IMR-90 (cell line): ENCODE measurements at regions not wholly inside any gene's neighbourhood (a gene's known extent, or its start where the extent isn't known, plus 50 kb on each side); places are given as distances from the start of the nearest gene placed in this dataset.

Experiments used
- BHLHE40 ChIP-seq: fragments of 150-350 bp; IDR thresholded peaks from 2 replicates; pipeline ENCODE4 v1.6.1; 2016; ENCODE audit warnings: mild to moderate bottlenecking, low read depth, low read length
- CEBPB ChIP-seq: IDR thresholded peaks from 2 replicates; pipeline ENCODE4 v1.6.1; 2012; ENCODE audit warnings: low read depth, low read length, improper control_type of control experiment
- CHD1 ChIP-seq: IDR thresholded peaks from 2 replicates; pipeline ENCODE4 v1.6.1; 2012; ENCODE audit warnings: low read depth, low read length, improper control_type of control experiment
- FOS ChIP-seq: fragments of 150-350 bp; IDR thresholded peaks from 2 replicates; pipeline ENCODE4 v1.6.1; 2016; ENCODE audit warnings: low read depth, low read length
- MAFK ChIP-seq: IDR thresholded peaks from 2 replicates; pipeline ENCODE4 v1.6.1; 2012; ENCODE audit warnings: low read depth, low read length, improper control_type of control experiment
- MXI1 ChIP-seq: IDR thresholded peaks from 2 replicates; pipeline ENCODE4 v1.6.1; 2012; ENCODE audit warnings: low read depth, mild to moderate bottlenecking, low read length, moderate library complexity, borderline replicate concordance
- POLR2A ChIP-seq: IDR thresholded peaks from 2 replicates; pipeline ENCODE4 v1.6.1; 2012; ENCODE audit warnings: mild to moderate bottlenecking, low read depth, low read length
- RAD21 ChIP-seq: IDR thresholded peaks from 2 replicates; pipeline ENCODE4 v1.6.1; 2012; ENCODE audit warnings: low read length, improper control_type of control experiment
- RCOR1 ChIP-seq: IDR thresholded peaks from 2 replicates; pipeline ENCODE4 v1.6.1; 2012; ENCODE audit warnings: mild to moderate bottlenecking, low read length, improper control_type of control experiment; ENCODE audit not compliant: insufficient replicate concordance
- RFX5 ChIP-seq: IDR thresholded peaks from 2 replicates; pipeline ENCODE4 v1.8.0; 2012; ENCODE audit warnings: low read depth, mild to moderate bottlenecking, low read length, moderate library complexity
- SMC3 ChIP-seq: fragments of 150-350 bp; IDR thresholded peaks from 2 replicates; pipeline ENCODE4 v1.6.1; 2016; ENCODE audit warnings: low read depth, mild to moderate bottlenecking, antibody characterized with exemption, low read length, moderate library complexity
- TF ChIP-seq, protein P1 (sequence below): conservative IDR thresholded peaks from 2 replicates; pipeline ENCODE4 v1.5.1; 2012; ENCODE audit warnings: mild to moderate bottlenecking, low read depth, low read length, improper control_type of control experiment

GRCh38 chr1:67897270-67897949 lies 64.1 kb upstream of the GNG12 start:
- TF ChIP-seq, protein P1, sequence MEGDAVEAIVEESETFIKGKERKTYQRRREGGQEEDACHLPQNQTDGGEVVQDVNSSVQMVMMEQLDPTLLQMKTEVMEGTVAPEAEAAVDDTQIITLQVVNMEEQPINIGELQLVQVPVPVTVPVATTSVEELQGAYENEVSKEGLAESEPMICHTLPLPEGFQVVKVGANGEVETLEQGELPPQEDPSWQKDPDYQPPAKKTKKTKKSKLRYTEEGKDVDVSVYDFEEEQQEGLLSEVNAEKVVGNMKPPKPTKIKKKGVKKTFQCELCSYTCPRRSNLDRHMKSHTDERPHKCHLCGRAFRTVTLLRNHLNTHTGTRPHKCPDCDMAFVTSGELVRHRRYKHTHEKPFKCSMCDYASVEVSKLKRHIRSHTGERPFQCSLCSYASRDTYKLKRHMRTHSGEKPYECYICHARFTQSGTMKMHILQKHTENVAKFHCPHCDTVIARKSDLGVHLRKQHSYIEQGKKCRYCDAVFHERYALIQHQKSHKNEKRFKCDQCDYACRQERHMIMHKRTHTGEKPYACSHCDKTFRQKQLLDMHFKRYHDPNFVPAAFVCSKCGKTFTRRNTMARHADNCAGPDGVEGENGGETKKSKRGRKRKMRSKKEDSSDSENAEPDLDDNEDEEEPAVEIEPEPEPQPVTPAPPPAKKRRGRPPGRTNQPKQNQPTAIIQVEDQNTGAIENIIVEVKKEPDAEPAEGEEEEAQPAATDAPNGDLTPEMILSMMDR: no peak
- TF ChIP-seq POLR2A: no peak
- TF ChIP-seq SMC3: no peak
- TF ChIP-seq RFX5: no peak
- TF ChIP-seq CHD1: no peak
- TF ChIP-seq RCOR1: no peak
- TF ChIP-seq MAFK: no peak
- no peak for TF ChIP-seq MXI1
- 0 out of 2 replicates have a peak, but pooled peaks have one; percentile 39 for TF ChIP-seq CEBPB
- TF ChIP-seq RAD21: no peak
- TF ChIP-seq FOS: no peak
- TF ChIP-seq BHLHE40: no peak
